Activated CD4-positive, alpha-beta memory T cell treated with anti-CD3 and anti-CD28 coated beads for 36 hours (primary cell): ENCODE measurements at regions not wholly inside any gene's neighbourhood (a gene's known extent, or its start where the extent isn't known, plus 50 kb on each side); places are given as distances from the start of the nearest gene placed in this dataset.

Source experiments
- CTCF ChIA-PET: fragments of 350-600 bp; sonication (Branson Sonifier 250); formaldehyde crosslinking; loops from one replicate; lab custom pipeline; 2021; ENCODE audit warnings: antibody characterized with exemption, inconsistent platforms; lab: Charles Lee
- POLR2A ChIA-PET: fragments of 350-600 bp; sonication (Branson Sonifier 250); formaldehyde crosslinking; loops from one replicate; lab custom pipeline; 2021; ENCODE audit warnings: antibody characterized with exemption; lab: Charles Lee
- DNase-seq: peaks from one replicate; pipeline ENCODE4 v3.0.0-alpha.2; 2020
- H3K27ac Mint-ChIP-seq: one replicate; pipeline ENCODE4 v1.8.0; 2021; ENCODE audit warnings: mixed read lengths
- H3K27me3 Mint-ChIP-seq: one replicate; pipeline ENCODE4 v1.8.0; 2021; ENCODE audit warnings: mixed read lengths
- H3K36me3 Mint-ChIP-seq: one replicate; pipeline ENCODE4 v1.8.0; 2021; ENCODE audit warnings: mixed read lengths
- H3K4me1 Mint-ChIP-seq: one replicate; pipeline ENCODE4 v1.8.0; 2021; ENCODE audit warnings: low read depth, mixed read lengths
- H3K4me3 Mint-ChIP-seq: one replicate; pipeline ENCODE4 v1.8.0; 2021; ENCODE audit warnings: mild to moderate bottlenecking, mixed read lengths
- H3K9me3 Mint-ChIP-seq: one replicate; pipeline ENCODE4 v1.8.0; 2021; ENCODE audit warnings: mixed read lengths
- intact Hi-C: fragments of 100-400 bp; cut with micrococcal nuclease; formaldehyde crosslinking; loops from one replicate; pipeline ENCODE4 v1.15.1; 2023

GRCh38 chr18:33873112-33873511, 295.1 kb downstream of the ASXL3 start:
- intact Hi-C loops = no loop called here
- DNase-seq = no peak
- Mint-ChIP-seq H3K27me3 (no peaks in the 10 kb centered on the region), H3K36me3 (no peaks in the 10 kb centered on the region), H3K4me3 (no peak overlapping the region), H3K4me1 (no peaks in the 10 kb centered on the region), H3K9me3 (peaks cover 5% of the 10 kb centered on the region), H3K27ac (no peak overlapping the region)
- CTCF ChIA-PET = no interaction called here
- POLR2A ChIA-PET = no interaction called here

GRCh38 chr18:33871363-33872025, 293.5 kb downstream of the ASXL3 start:
- DNase-seq = no peak
- Mint-ChIP-seq H3K27me3 (no peaks in the 10 kb centered on the region), H3K4me3 (no peak overlapping the region), H3K9me3 (peaks cover 3% of the 10 kb centered on the region), H3K27ac (no peak overlapping the region), H3K36me3 (no peaks in the 10 kb centered on the region), H3K4me1 (no peaks in the 10 kb centered on the region)
- POLR2A ChIA-PET = no interaction called here
- intact Hi-C loops = no loop called here
- CTCF ChIA-PET = no interaction called here

GRCh38 chr18:33870059-33870458, 292.0 kb downstream of the ASXL3 start:
- intact Hi-C loops = no loop called here
- no peaks in the 10 kb centered on the region for H3K36me3 Mint-ChIP-seq
- no peak for DNase-seq
- H3K4me1 Mint-ChIP-seq = no peaks in the 10 kb centered on the region
- ChIA-PET CTCF (no interaction called here), POLR2A (no interaction called here)
- no peak overlapping the region for H3K27ac Mint-ChIP-seq
- no peaks in the 10 kb centered on the region for H3K27me3 Mint-ChIP-seq
- peaks cover 6% of the 10 kb centered on the region for H3K9me3 Mint-ChIP-seq
- no peak overlapping the region for H3K4me3 Mint-ChIP-seq

GRCh38 chr18:33866386-33866785, 288.4 kb downstream of the ASXL3 start:
- no peaks in the 10 kb centered on the region for H3K36me3 Mint-ChIP-seq

GRCh38 chr18:33863912-33864311, 285.9 kb downstream of the ASXL3 start:
- POLR2A ChIA-PET = no interaction called here

More at GRCh38 chr18:33866386-33866785, 288.4 kb downstream of the ASXL3 start:
- H3K27me3 Mint-ChIP-seq = no peaks in the 10 kb centered on the region
- H3K4me1 Mint-ChIP-seq = no peaks in the 10 kb centered on the region
- ChIA-PET CTCF (no interaction called here), POLR2A (no interaction called here)
- no peak overlapping the region for H3K4me3 Mint-ChIP-seq
- DNase-seq = no peak
- peaks cover 25% of the 10 kb centered on the region for H3K9me3 Mint-ChIP-seq
- intact Hi-C loops = no loop called here
- H3K27ac Mint-ChIP-seq = no peak overlapping the region

GRCh38 chr18:33854827-33855139, 276.8 kb downstream of the ASXL3 start:
- peaks cover 4% of the 10 kb centered on the region for H3K9me3 Mint-ChIP-seq
- DNase-seq = no peak
- no peaks in the 10 kb centered on the region for H3K36me3 Mint-ChIP-seq
- ChIA-PET POLR2A (no interaction called here), CTCF (no interaction called here)
- H3K27ac Mint-ChIP-seq = no peak overlapping the region
- H3K4me1 Mint-ChIP-seq = no peaks in the 10 kb centered on the region
- no peaks in the 10 kb centered on the region for H3K27me3 Mint-ChIP-seq
- H3K4me3 Mint-ChIP-seq = no peak overlapping the region
- intact Hi-C loops = no loop called here

More at GRCh38 chr18:33863912-33864311, 285.9 kb downstream of the ASXL3 start:
- H3K4me3 Mint-ChIP-seq = no peak overlapping the region
- no peak for DNase-seq
- no peak overlapping the region for H3K27ac Mint-ChIP-seq
- no peaks in the 10 kb centered on the region for H3K27me3 Mint-ChIP-seq
- no peaks in the 10 kb centered on the region for H3K36me3 Mint-ChIP-seq
- H3K4me1 Mint-ChIP-seq = no peaks in the 10 kb centered on the region
- intact Hi-C loops = no loop called here
- peaks cover 22% of the 10 kb centered on the region for H3K9me3 Mint-ChIP-seq
- CTCF ChIA-PET = no interaction called here

- H3K4me3 Mint-ChIP-seq = no peak overlapping the region
- H3K9me3 Mint-ChIP-seq = peaks cover 4% of the 10 kb centered on the region
- DNase-seq = no peak
- H3K4me1 Mint-ChIP-seq = no peaks in the 10 kb centered on the region
- no peak overlapping the region for H3K27ac Mint-ChIP-seq
- no peaks in the 10 kb centered on the region for H3K27me3 Mint-ChIP-seq
- intact Hi-C loops = no loop called here
- POLR2A ChIA-PET = no interaction called here
- no peaks in the 10 kb centered on the region for H3K36me3 Mint-ChIP-seq
- CTCF ChIA-PET = no interaction called here
Measured at GRCh38 chr18:33854086-33854826, 276.2 kb downstream of the ASXL3 start.

GRCh38 chr18:33853187-33853586, 275.2 kb downstream of the ASXL3 start:
- Mint-ChIP-seq H3K27ac (no peak overlapping the region), H3K27me3 (no peaks in the 10 kb centered on the region), H3K36me3 (no peaks in the 10 kb centered on the region), H3K4me1 (no peaks in the 10 kb centered on the region), H3K4me3 (no peak overlapping the region), H3K9me3 (peaks cover 6% of the 10 kb centered on the region)
- ChIA-PET CTCF (no interaction called here), POLR2A (no interaction called here)
- no peak for DNase-seq
- intact Hi-C loops = no loop called here

GRCh38 chr18:33851546-33852078, 273.6 kb downstream of the ASXL3 start:
- intact Hi-C loops = no loop called here
- CTCF ChIA-PET = no interaction called here
- Mint-ChIP-seq H3K27ac (no peak overlapping the region), H3K4me3 (no peak overlapping the region), H3K4me1 (no peaks in the 10 kb centered on the region), H3K36me3 (no peaks in the 10 kb centered on the region), H3K27me3 (no peaks in the 10 kb centered on the region), H3K9me3 (peaks cover 6% of the 10 kb centered on the region)
- POLR2A ChIA-PET = no interaction called here
- no peak for DNase-seq

- intact Hi-C loops = no loop called here
Measured at GRCh38 chr18:33849731-33850130, 271.7 kb downstream of the ASXL3 start.

GRCh38 chr18:33844232-33844631, 266.2 kb downstream of the ASXL3 start:
- H3K4me1 Mint-ChIP-seq = no peaks in the 10 kb centered on the region
- H3K27ac Mint-ChIP-seq = no peak overlapping the region
- peaks cover 8% of the 10 kb centered on the region for H3K9me3 Mint-ChIP-seq
- no peak for DNase-seq
- intact Hi-C loops = no loop called here
- no peaks in the 10 kb centered on the region for H3K36me3 Mint-ChIP-seq
- H3K27me3 Mint-ChIP-seq = no peaks in the 10 kb centered on the region
- no peak overlapping the region for H3K4me3 Mint-ChIP-seq
- ChIA-PET CTCF (no interaction called here), POLR2A (no interaction called here)

More at GRCh38 chr18:33849731-33850130, 271.7 kb downstream of the ASXL3 start:
- Mint-ChIP-seq H3K4me1 (no peaks in the 10 kb centered on the region), H3K9me3 (peaks cover 4% of the 10 kb centered on the region), H3K27ac (no peak overlapping the region), H3K36me3 (no peaks in the 10 kb centered on the region), H3K4me3 (no peak overlapping the region), H3K27me3 (no peaks in the 10 kb centered on the region)
- ChIA-PET POLR2A (no interaction called here), CTCF (no interaction called here)
- DNase-seq = no peak

- CTCF ChIA-PET = no interaction called here
Measured at GRCh38 chr18:33841221-33841967, 263.4 kb downstream of the ASXL3 start.

More at GRCh38 chr18:33841221-33841967, 263.4 kb downstream of the ASXL3 start:
- no peak overlapping the region for H3K27ac Mint-ChIP-seq
- H3K4me3 Mint-ChIP-seq = no peak overlapping the region
- no peaks in the 10 kb centered on the region for H3K27me3 Mint-ChIP-seq
- peaks cover 13% of the 10 kb centered on the region for H3K9me3 Mint-ChIP-seq
- no peaks in the 10 kb centered on the region for H3K4me1 Mint-ChIP-seq
- POLR2A ChIA-PET = no interaction called here
- intact Hi-C loops = no loop called here
- DNase-seq = no peak
- H3K36me3 Mint-ChIP-seq = no peaks in the 10 kb centered on the region
